K562 (cell line): ENCODE measurements at regions not wholly inside any gene's neighbourhood (a gene's known extent, or its start where the extent isn't known, plus 50 kb on each side); places are given as distances from the start of the nearest gene placed in this dataset.

Source experiments
- ATAC-seq: fragments of 200-7000 bp; cut with Tn5 transposase; 3 replicates; pipeline ENCODE4 v1.9.1; 2020; ENCODE audit warnings: moderate library complexity
- BruUV-seq: library from RNA; stranded (reverse); fragments of 400-500 nt; replicated peaks from 2 replicates; lab custom pipeline; 2021; lab: Mats Ljungman, UMichigan
- CTCF ChIA-PET: fragments of 300-600 bp; formaldehyde crosslinking; extraction: SDS; loops from one replicate; lab custom pipeline; 2021; ENCODE audit warnings: low intra/inter-chr PET ratio; lab: Yijun Ruan, JAX
- POLR2A ChIA-PET: fragments of 300-600, 350-650 bp; sonication (Branson Sonifier 250); formaldehyde crosslinking; extraction: SDS; loops from one replicate; lab custom pipeline; 2021; ENCODE audit warnings: antibody characterized with exemption, inconsistent platforms; lab: Yijun Ruan, JAX
- DNase-seq, 4 experiments: peaks; one replicate each; pipeline versions ENCODE4 v3.0.0 to v3.0.0-alpha.2; 2011 to 2018; ENCODE audit warnings: low spot score in 3 of 4, mixed read lengths in 3 of 4; ENCODE audit errors: extremely low read depth in 1 of 4
- FAIRE-seq: peaks from 2 replicates; lab custom pipeline; 2011; peaks lifted over from hg19 to GRCh38; lab: Jason Lieb, UNC
- H2AFZ ChIP-seq: 2 replicates; pipeline ENCODE4 v1.6.0; 2011; ENCODE audit warnings: low read depth, low read length, control low read depth, inconsistent platforms
- H3K27ac ChIP-seq: fragments of 200-600 bp; 3 replicates; pipeline ENCODE4 v1.8.0; 2011; ENCODE audit warnings: low read depth, mild to moderate bottlenecking, control low read depth, inconsistent platforms, low read length, moderate library complexity, mixed read lengths; ENCODE audit errors: extremely low read depth
- H3K27me3 ChIP-seq, 2 experiments: fragments of 300-600 bp in 1 of 2; 2 replicates in 1 of 2; 3 replicates in 1 of 2; pipeline versions ENCODE4 v1.6.0 to v1.8.0; 2011; ENCODE audit warnings: inconsistent platforms in 2 of 2, low read length in 2 of 2, mild to moderate bottlenecking in 1 of 2, mixed read lengths in 1 of 2, moderate library complexity in 1 of 2; ENCODE audit not compliant: control insufficient read depth in 2 of 2, insufficient read depth in 2 of 2
- H3K36me3 ChIP-seq: fragments of 300-600 bp; 3 replicates; pipeline ENCODE4 v1.8.0; 2011; ENCODE audit warnings: mild to moderate bottlenecking, low read length, inconsistent platforms; ENCODE audit not compliant: control insufficient read depth, insufficient read depth
- H3K4me1 ChIP-seq, 2 experiments: fragments of 200-600 bp in 1 of 2; replicated peaks in 1 of 2; 2 replicates in 1 of 2; 3 replicates in 1 of 2; pipeline versions ENCODE4 v1.5.1 to v1.8.0; 2011; ENCODE audit warnings: inconsistent platforms in 2 of 2, low read length in 2 of 2, mild to moderate bottlenecking in 1 of 2, mixed read lengths in 1 of 2, moderate library complexity in 1 of 2; ENCODE audit not compliant: control insufficient read depth in 2 of 2, insufficient read depth in 2 of 2
- H3K4me2 ChIP-seq: 2 replicates; pipeline ENCODE4 v1.6.1; 2011; ENCODE audit warnings: low read length, control low read depth, inconsistent platforms, mixed read lengths; ENCODE audit not compliant: insufficient read depth
- H3K4me3 ChIP-seq: fragments of 200-600 bp; sonication (generic), shearing (Covaris generic); 2 replicates; pipeline ENCODE4 v1.5.1; 2016; ENCODE audit warnings: control low read depth, inconsistent platforms
- H3K79me2 ChIP-seq: fragments of 200-600 bp; 3 replicates; pipeline ENCODE4 v1.8.0; 2011; ENCODE audit warnings: low read length, inconsistent platforms; ENCODE audit not compliant: control insufficient read depth, insufficient read depth
- H3K9ac ChIP-seq, 2 experiments: 2 replicates each; pipeline versions ENCODE4 v1.6.0 to v1.6.1; 2011; ENCODE audit warnings: low read depth in 2 of 2, low read length in 2 of 2, control low read depth in 1 of 2, inconsistent platforms in 1 of 2, mild to moderate bottlenecking in 1 of 2, mixed read lengths in 1 of 2; ENCODE audit not compliant: insufficient read depth in 1 of 2
- H3K9me1 ChIP-seq: one replicate; pipeline ENCODE4 v1.6.0; 2011; ENCODE audit warnings: inconsistent platforms, mild to moderate bottlenecking, low read length, moderate library complexity; ENCODE audit not compliant: control insufficient read depth, insufficient read depth
- H3K9me3 ChIP-seq: replicated peaks from 2 replicates; pipeline ENCODE4 v1.5.1; 2011; ENCODE audit warnings: low read depth, low read length, inconsistent platforms; ENCODE audit not compliant: control insufficient read depth, insufficient read depth
- H4K20me1 ChIP-seq: replicated peaks from 2 replicates; pipeline ENCODE4 v1.6.1; 2011; ENCODE audit warnings: low read length, inconsistent platforms, mixed read lengths; ENCODE audit not compliant: control insufficient read depth, insufficient read depth
- DIDO1 ChIP-seq: fragments of 450-650 bp; IDR thresholded peaks from 2 replicates; pipeline ENCODE4 v1.6.1; 2016; ENCODE audit warnings: low read depth, missing biosample characterization, missing genetic modification characterization
- MTA1 ChIP-seq: fragments of 450-650 bp; IDR thresholded peaks from 2 replicates; pipeline ENCODE4 v1.6.1; 2017; ENCODE audit warnings: borderline replicate concordance
- ZNF699 ChIP-seq: fragments of 250-450 bp; sonication (Bioruptor Pico); IDR thresholded peaks from 2 replicates; pipeline ENCODE4 v1.8.0; 2021; ENCODE audit warnings: mild to moderate bottlenecking, moderate library complexity; ENCODE audit not compliant: insufficient replicate concordance
- WGBS: fragments of 100-300 bp; shearing (Covaris generic); methylation state at CpG from one replicate; pipeline ENCODE4 v1.1.6; 2016; ENCODE audit warnings: low coverage, mixed read lengths; ENCODE audit not compliant: insufficient coverage; ENCODE audit errors: missing lambda C conversion rate; 5-methylcytosine and 5-hydroxymethylcytosine counted together
- in situ Hi-C: fragments of 300-500 bp; cut with MboI; formaldehyde crosslinking; loops from 4 replicates; pipeline ENCODE4 v1.15.0; 2018; ENCODE audit warnings: inconsistent platforms, mixed read lengths
- intact Hi-C: fragments of 100-400 bp; cut with micrococcal nuclease; formaldehyde crosslinking; loops from 2 replicates; pipeline ENCODE4 v1.14.2; 2022
- TF ChIP-seq, protein P1 (sequence below): fragments of 250-450 bp; sonication (Bioruptor Pico); IDR thresholded peaks from 2 replicates; pipeline ENCODE4 v1.4.0; 2020; ENCODE audit warnings: mild to moderate bottlenecking
- TF ChIP-seq, protein P2 (sequence below): sonication (generic); formaldehyde crosslinking; IDR thresholded peaks from 2 replicates; pipeline ENCODE4 v1.9.0; 2022; ENCODE audit warnings: mild to moderate bottlenecking, missing genetic modification reagents

DNA sequence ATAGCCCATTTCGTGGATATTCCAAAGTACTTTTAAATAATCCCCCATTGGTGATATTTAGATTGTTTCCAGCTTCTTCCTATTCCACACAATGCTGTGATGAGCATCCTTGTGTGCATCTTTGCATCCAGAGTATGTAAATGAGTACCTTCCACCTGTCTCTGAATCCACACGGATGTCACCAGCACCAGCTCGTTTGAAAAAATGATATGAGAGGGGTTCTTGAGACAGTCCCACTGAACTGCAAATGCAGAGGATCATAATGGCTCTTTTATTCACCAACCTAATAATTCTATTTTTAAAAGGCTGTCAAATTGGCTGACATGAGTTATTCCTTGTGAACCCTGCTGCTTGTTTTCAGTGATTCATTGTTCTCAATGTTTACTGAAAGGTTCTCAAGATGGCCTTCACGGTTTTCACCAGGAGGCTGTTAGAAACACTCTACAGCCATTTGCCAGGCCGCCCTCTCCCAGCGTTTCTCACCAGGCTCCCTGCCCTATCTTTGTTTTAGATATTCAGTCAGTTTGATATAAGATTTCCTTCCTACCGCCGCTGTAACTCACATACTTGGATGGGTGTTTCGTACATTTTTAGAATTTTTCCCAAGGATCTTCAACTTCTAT, 96.7 kb upstream of the PTPRG start:
- no peak overlapping the region for H2AFZ ChIP-seq
- TF ChIP-seq, protein P1, sequence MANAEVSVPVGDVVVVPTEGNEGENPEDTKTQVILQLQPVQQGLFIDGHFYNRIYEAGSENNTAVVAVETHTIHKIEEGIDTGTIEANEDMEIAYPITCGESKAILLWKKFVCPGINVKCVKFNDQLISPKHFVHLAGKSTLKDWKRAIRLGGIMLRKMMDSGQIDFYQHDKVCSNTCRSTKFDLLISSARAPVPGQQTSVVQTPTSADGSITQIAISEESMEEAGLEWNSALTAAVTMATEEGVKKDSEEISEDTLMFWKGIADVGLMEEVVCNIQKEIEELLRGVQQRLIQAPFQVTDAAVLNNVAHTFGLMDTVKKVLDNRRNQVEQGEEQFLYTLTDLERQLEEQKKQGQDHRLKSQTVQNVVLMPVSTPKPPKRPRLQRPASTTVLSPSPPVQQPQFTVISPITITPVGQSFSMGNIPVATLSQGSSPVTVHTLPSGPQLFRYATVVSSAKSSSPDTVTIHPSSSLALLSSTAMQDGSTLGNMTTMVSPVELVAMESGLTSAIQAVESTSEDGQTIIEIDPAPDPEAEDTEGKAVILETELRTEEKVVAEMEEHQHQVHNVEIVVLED (CRISPR knock-in tag): no peak
- no peak for TF ChIP-seq DIDO1 (tag)
- TF ChIP-seq, protein P2, sequence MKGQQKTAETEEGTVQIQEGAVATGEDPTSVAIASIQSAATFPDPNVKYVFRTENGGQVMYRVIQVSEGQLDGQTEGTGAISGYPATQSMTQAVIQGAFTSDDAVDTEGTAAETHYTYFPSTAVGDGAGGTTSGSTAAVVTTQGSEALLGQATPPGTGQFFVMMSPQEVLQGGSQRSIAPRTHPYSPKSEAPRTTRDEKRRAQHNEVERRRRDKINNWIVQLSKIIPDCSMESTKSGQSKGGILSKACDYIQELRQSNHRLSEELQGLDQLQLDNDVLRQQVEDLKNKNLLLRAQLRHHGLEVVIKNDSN (CRISPR knock-in tag): no peak
- TF ChIP-seq MTA1: no peak
- TF ChIP-seq ZNF699 (CRISPR knock-in tag): no peak
- DNase-seq (no peak), ATAC-seq (no peak), FAIRE-seq (no peak)
- in situ Hi-C loops (no loop called here), intact Hi-C loops (no loop called here)
- no peaks in the 10 kb centered on the region for H3K4me1 ChIP-seq
- H3K4me3 ChIP-seq: no peak overlapping the region
- H4K20me1 ChIP-seq: no peaks in the 10 kb centered on the region
- H3K9me1 ChIP-seq: no peaks in the 10 kb centered on the region
- no peaks in the 10 kb centered on the region for H3K27me3 ChIP-seq
- CTCF ChIA-PET: no interaction called here
- POLR2A ChIA-PET: no interaction called here
- WGBS: under 1% methylated on average over 8 of the region's 9 CpGs
- no peak overlapping the region for H3K9ac ChIP-seq
- no peaks in the 10 kb centered on the region for H3K9me3 ChIP-seq
- H3K27ac ChIP-seq: no peak overlapping the region
- no peaks in the 10 kb centered on the region for H3K36me3 ChIP-seq
- no peaks in the 10 kb centered on the region for H3K79me2 ChIP-seq
- H3K4me2 ChIP-seq: no peak overlapping the region
- BruUV-seq: no TSS peak
